IMR-90 (cell line): ENCODE measurements at regions not wholly inside any gene's neighbourhood (a gene's known extent, or its start where the extent isn't known, plus 50 kb on each side); places are given as distances from the start of the nearest gene placed in this dataset.

ENCODE experiments used
- CEBPB ChIP-seq: IDR thresholded peaks from 2 replicates; pipeline ENCODE4 v1.6.1; 2012; ENCODE audit warnings: low read depth, low read length, improper control_type of control experiment
- CTCF ChIP-seq: conservative IDR thresholded peaks from 2 replicates; pipeline ENCODE4 v1.5.1; 2012; ENCODE audit warnings: mild to moderate bottlenecking, low read depth, low read length, improper control_type of control experiment
- FOS ChIP-seq: fragments of 150-350 bp; IDR thresholded peaks from 2 replicates; pipeline ENCODE4 v1.6.1; 2016; ENCODE audit warnings: low read depth, low read length
- NFE2L2 ChIP-seq: fragments of 150-350 bp; IDR thresholded peaks from 2 replicates; pipeline ENCODE4 v1.6.1; 2016; ENCODE audit warnings: low read depth, mild to moderate bottlenecking, low read length
- RAD21 ChIP-seq: IDR thresholded peaks from 2 replicates; pipeline ENCODE4 v1.6.1; 2012; ENCODE audit warnings: low read length, improper control_type of control experiment

DNA sequence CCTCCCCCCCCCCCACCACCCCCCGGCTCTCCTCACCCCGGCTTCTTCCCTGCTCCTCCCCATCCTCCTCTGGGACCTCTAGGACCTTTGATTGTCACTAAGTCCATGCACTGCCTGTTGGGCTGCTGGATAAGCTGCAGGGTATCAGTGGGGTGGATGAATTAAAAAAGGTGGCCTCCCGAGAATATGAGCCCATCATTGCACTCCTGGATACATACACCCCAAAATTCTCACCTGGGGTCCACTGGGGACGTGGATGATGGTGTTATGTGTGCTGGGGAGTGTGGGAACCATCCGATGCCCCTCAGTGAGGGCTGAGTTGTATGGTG is 88.8 kb downstream of the IRF8 start:
- TF ChIP-seq CTCF, result no peak
- no peak for TF ChIP-seq NFE2L2
- TF ChIP-seq RAD21, result no peak
- TF ChIP-seq CEBPB, result no peak
- TF ChIP-seq FOS, result no peak
